Activated T-helper 1 cell treated with anti-CD3 and anti-CD28 coated beads, Interleukin-12 subunit alpha, Interleukin-12 subunit beta, Interleukin-2, Interleukin-4 antibody, amounts not matched to agents 30 ng/mL and 10 ng/mL and 1 ng/mL, durations not matched to agents 14 hours and 24 hours and 36 hours (primary cell): ENCODE measurements at regions not wholly inside any gene's neighbourhood (a gene's known extent, or its start where the extent isn't known, plus 50 kb on each side); places are given as distances from the start of the nearest gene placed in this dataset.
"Not testable (repeated sequence)": the region's sequence is repeated elsewhere in the genome, so short reads cannot be mapped to it uniquely, and the experiment has no call there.

ENCODE experiments used
- DNase-seq: peaks from one replicate; pipeline ENCODE4 v3.0.0; 2021; ENCODE audit warnings: low spot score
- H3K27ac Mint-ChIP-seq: one replicate; pipeline ENCODE4 v1.8.0; 2021; ENCODE audit warnings: mild to moderate bottlenecking, mixed read lengths
- H3K27me3 Mint-ChIP-seq: one replicate; pipeline ENCODE4 v1.8.0; 2022; ENCODE audit warnings: mild to moderate bottlenecking, moderate library complexity, mixed read lengths; ENCODE audit not compliant: insufficient read depth
- H3K36me3 Mint-ChIP-seq: one replicate; pipeline ENCODE4 v1.8.0; 2021; ENCODE audit warnings: low read depth, mixed read lengths
- H3K4me1 Mint-ChIP-seq: one replicate; pipeline ENCODE4 v1.8.0; 2021; ENCODE audit warnings: low read depth, mixed read lengths
- H3K4me3 Mint-ChIP-seq: one replicate; pipeline ENCODE4 v1.8.0; 2021; ENCODE audit warnings: mild to moderate bottlenecking, moderate library complexity, mixed read lengths
- H3K9me3 Mint-ChIP-seq: one replicate; pipeline ENCODE4 v1.8.0; 2021; ENCODE audit warnings: mixed read lengths
- intact Hi-C: fragments of 100-400 bp; cut with micrococcal nuclease; formaldehyde crosslinking; loops from one replicate; pipeline ENCODE4 v1.15.1; 2024

DNA sequence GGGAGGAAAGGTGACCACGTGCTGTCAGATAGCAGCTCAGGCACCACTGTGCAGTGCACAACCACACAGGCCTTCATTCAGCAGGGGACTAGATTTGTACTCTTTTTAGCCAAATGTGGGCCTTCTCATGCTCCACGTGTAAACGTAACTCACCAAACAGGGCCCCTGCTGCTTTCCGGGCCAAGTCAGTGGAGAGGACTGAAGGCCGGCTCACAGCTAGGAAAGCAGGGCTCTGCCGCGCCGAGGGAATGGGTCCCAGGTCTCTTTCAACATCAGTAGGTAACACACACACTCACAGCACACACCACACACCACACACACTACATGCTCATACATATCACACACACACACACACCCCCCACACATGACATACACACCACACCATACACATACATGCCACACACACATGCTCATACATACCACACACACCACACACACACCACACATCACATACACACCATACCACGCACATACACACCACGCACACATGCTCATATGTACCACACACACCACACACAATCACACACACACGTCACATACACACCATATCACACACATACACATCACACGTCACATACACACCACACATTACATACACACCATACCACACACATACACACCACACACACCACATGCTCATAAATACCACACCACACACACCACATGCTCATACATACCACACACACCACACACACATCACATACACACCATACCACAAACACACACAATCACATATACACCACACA, 124.0 kb upstream of the ERG start:
- H3K27ac Mint-ChIP-seq = no peak overlapping the region
- intact Hi-C loops = no loop called here
- peaks cover 3% of the 10 kb centered on the region for H3K9me3 Mint-ChIP-seq
- peaks cover 2% of the 10 kb centered on the region for H3K27me3 Mint-ChIP-seq
- no peak for DNase-seq
- H3K4me3 Mint-ChIP-seq = no peak overlapping the region
- no peaks in the 10 kb centered on the region for H3K36me3 Mint-ChIP-seq
- no peaks in the 10 kb centered on the region for H3K4me1 Mint-ChIP-seq

DNA sequence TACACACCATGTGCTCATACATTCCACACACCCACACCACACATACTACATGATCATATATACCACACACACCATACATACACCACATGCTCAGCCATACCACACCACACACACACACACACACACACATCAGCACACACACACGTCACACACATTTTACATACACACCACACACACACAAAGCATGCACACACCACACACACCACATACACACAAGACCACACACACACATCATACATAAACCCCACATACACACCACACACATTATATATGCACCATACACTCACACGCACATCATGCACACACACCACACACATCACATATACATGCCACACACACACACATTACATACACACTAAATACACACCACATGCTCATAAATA, 124.5 kb upstream of the ERG start:
- Mint-ChIP-seq H3K27me3 (peaks cover 3% of the 10 kb centered on the region), H3K27ac (no peak overlapping the region), H3K4me1 (no peaks in the 10 kb centered on the region), H3K9me3 (no peaks in the 10 kb centered on the region), H3K4me3 (no peak overlapping the region), H3K36me3 (no peaks in the 10 kb centered on the region)
- intact Hi-C loops = no loop called here
- DNase-seq = no peak

DNA sequence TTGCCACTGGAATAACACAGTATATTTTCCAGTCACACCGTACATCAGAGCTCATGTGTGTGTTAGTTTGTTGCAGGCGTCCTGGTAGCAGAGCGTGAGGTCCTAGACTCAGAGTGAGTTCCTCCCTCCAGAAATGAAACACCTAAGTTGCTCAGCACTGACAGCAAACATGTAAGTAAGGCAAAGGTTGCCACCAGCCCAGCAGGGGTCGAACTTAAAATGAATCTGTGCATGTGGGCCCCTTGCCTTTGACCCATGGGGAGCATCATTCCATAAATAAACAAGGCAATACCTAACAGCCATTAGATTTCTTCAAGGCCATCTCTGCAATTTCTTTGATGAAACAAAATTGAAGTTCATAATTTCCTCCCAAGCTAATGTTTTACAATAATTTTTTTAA, 125.3 kb upstream of the ERG start:
- intact Hi-C loops = no loop called here
- no peaks in the 10 kb centered on the region for H3K4me1 Mint-ChIP-seq
- no peak for DNase-seq
- no peak overlapping the region for H3K27ac Mint-ChIP-seq
- H3K4me3 Mint-ChIP-seq = no peak overlapping the region
- peaks cover 3% of the 10 kb centered on the region for H3K27me3 Mint-ChIP-seq
- H3K36me3 Mint-ChIP-seq = no peaks in the 10 kb centered on the region
- H3K9me3 Mint-ChIP-seq = no peaks in the 10 kb centered on the region

DNA sequence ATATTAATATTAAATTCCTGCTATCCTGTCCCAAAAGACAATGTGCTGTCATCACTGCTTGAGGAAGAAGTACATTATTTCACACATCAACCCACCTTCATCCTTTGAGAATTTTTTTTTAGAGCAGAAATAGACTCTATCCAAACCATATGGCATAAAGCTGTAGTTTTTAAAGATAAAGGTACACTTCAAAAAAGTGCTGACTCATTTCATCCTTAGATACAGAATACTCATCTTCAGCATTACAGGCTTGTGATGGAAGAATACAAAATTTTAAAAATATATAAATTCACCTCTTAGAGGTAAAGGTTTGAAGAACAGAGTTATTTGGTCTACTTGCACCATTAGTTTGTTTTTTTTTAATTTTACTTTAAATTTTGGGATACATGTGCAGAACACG, 126.7 kb upstream of the ERG start:
- H3K4me1 Mint-ChIP-seq = no peaks in the 10 kb centered on the region
- no peak for DNase-seq
- no peaks in the 10 kb centered on the region for H3K36me3 Mint-ChIP-seq
- peaks cover 3% of the 10 kb centered on the region for H3K27me3 Mint-ChIP-seq
- no peak overlapping the region for H3K27ac Mint-ChIP-seq
- intact Hi-C loops = no loop called here
- no peak overlapping the region for H3K4me3 Mint-ChIP-seq
- H3K9me3 Mint-ChIP-seq = peaks cover 4% of the 10 kb centered on the region

DNA sequence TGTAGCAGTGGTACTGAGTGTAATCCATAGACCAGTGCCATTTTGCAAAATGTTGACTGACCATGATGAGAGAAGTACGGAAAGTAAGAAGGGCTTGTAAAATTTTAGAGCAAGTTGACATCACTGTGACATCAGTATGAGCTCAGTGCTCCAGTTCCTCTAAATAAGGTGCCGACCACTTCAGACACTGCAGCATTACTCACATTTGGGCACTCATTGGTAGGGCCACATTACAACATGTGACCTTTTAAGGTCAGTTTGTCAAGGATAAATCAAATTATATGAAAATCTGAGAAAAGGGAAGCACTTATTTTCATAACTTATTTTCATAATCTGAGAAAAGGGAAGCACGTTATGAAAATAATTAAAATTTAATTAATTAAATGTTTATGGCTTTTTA, 128.0 kb upstream of the ERG start:
- H3K9me3 Mint-ChIP-seq = peaks cover 4% of the 10 kb centered on the region
- peaks cover 3% of the 10 kb centered on the region for H3K27me3 Mint-ChIP-seq
- no peaks in the 10 kb centered on the region for H3K4me1 Mint-ChIP-seq

DNA sequence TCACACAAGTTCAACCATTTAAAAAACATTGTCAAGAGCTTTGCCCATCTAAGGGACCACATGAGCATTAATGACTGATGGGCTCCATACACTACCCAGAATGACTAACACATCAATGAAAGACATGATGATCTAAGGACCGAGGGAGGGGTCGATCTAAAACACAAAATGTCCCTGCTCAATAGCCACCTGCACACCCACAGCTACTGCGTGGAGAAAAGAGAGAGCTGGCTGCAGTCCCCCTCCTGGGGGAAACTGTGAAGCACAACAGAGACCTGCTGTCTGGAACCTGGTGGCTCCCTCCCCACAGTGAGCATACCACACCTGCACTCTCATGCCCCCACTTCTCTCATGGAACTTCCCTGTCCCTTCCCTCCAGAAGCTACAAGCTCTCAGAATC, 130.1 kb upstream of the ERG start:
- Mint-ChIP-seq H3K27ac (no peak overlapping the region), H3K9me3 (peaks cover 7% of the 10 kb centered on the region), H3K4me3 (no peak overlapping the region), H3K36me3 (no peaks in the 10 kb centered on the region), H3K27me3 (peaks cover 3% of the 10 kb centered on the region), H3K4me1 (no peaks in the 10 kb centered on the region)
- no peak for DNase-seq
- intact Hi-C loops = no loop called here

More for the DNA sequence above, 128.0 kb upstream of the ERG start:
- no peak for DNase-seq
- H3K27ac Mint-ChIP-seq = no peak overlapping the region
- H3K4me3 Mint-ChIP-seq = no peak overlapping the region
- intact Hi-C loops = no loop called here
- no peaks in the 10 kb centered on the region for H3K36me3 Mint-ChIP-seq

DNA sequence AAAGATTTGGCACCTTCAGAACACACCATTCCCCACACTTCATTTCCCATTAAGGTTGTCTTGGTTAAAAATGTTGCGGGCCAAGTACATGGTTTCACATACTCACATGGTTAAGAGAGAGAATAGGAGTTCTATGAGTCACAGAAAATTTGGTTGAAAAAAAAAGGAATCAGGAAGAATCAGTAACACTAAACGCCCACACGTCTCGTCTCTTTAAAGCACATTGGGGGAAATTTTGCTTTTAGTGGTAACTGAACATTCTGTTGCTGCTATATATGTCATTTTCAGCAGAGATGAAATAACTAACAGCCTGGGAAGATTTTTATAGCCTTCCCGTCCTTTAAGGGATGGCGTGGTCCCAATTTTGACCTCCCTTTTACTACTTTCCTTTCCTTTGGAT, 132.9 kb upstream of the ERG start:
- no peak for DNase-seq
- no peak overlapping the region for H3K27ac Mint-ChIP-seq
- H3K36me3 Mint-ChIP-seq = no peaks in the 10 kb centered on the region
- peaks cover 3% of the 10 kb centered on the region for H3K27me3 Mint-ChIP-seq
- intact Hi-C loops = no loop called here
- H3K4me3 Mint-ChIP-seq = no peak overlapping the region
- peaks cover 23% of the 10 kb centered on the region for H3K9me3 Mint-ChIP-seq
- no peaks in the 10 kb centered on the region for H3K4me1 Mint-ChIP-seq

DNA sequence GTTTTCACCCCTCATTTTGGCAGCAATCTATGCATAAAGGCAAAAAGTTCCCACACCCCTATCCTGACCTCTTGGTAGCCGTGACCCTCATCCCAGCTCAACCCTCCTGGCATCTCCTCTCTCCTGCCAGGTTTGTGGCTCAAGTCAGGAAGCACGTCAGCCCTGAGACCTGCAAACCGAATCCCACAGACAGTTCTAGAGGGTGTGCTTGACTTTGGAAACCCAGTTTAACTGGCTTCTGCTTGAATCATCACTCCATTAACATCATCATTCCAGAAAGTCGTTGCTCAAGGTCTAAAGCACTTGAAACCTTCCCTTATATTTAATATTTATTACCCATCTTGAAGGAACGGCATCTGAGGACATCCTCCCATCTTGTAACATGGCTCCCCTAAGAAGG, 133.4 kb upstream of the ERG start:
- Mint-ChIP-seq H3K27me3 (peaks cover 3% of the 10 kb centered on the region), H3K27ac (no peak overlapping the region), H3K36me3 (no peaks in the 10 kb centered on the region), H3K4me1 (no peaks in the 10 kb centered on the region), H3K9me3 (peaks cover 23% of the 10 kb centered on the region), H3K4me3 (no peak overlapping the region)
- no peak for DNase-seq
- intact Hi-C loops = no loop called here

DNA sequence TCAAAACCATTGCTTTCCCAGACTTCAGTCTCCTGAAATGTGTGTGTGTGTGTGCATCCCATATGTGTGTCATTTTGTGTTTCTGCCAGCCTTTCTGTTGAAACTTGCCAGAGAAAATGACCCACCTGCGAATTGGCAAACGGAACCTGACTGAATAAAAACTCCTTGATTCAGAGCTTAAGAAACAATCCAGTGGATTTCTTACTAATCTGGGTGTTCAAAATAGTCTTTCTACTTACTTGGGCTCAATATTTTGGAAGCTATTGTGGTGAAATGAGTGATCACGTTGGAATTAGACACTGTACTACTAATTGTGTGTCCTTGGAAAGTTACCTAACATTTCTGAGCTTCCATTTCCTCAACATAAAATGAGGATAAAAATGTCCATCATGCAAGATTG, 138.9 kb upstream of the ERG start:
- Mint-ChIP-seq H3K4me1 (no peaks in the 10 kb centered on the region), H3K36me3 (peaks cover 3% of the 10 kb centered on the region), H3K9me3 (peaks cover 36% of the 10 kb centered on the region), H3K27me3 (no peaks in the 10 kb centered on the region), H3K27ac (no peak overlapping the region), H3K4me3 (no peak overlapping the region)
- intact Hi-C loops = no loop called here
- DNase-seq = no peak

DNA sequence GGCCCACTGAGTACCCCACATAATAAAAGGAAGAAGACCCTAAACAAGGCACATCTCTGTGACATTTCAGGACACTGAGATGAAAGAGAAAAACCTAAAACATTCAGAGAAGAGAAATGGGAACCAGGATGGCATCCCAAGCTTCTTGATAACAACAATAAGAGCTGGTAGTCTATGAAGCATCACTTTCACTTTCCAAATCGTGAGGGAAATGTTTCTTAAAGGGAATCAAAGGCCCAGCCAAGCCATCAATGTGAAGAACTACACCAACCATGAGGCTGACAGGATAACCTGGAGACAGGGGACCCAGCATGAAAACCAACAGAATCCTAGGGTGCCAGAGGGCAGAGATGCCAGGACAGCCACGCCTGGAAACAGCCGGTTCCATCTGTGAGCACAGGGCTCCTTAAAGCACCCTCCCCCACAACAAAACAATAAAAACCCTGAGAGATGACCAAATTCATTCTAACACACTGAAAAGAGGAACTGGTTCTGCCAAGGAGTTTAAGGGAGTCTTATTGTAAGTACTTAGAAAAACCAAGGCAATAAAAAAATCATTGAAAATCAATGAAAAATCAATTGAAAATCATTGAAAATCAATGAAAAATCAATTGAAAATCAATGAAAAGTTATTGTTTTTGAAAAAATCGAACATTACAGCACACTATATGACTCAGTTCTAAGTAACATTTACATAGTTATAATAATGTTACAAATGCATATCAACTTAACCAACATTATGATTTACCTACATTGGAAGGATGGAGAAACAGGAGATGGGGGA, 141.5 kb upstream of the ERG start:
- Mint-ChIP-seq H3K4me3 (no peak overlapping the region), H3K27ac (peak overlapping the region; percentile 9), H3K9me3 (peaks cover 27% of the 10 kb centered on the region), H3K4me1 (no peaks in the 10 kb centered on the region), H3K27me3 (no peaks in the 10 kb centered on the region), H3K36me3 (peaks cover 3% of the 10 kb centered on the region)
- DNase-seq = no peak
- intact Hi-C loops = no loop called here

DNA sequence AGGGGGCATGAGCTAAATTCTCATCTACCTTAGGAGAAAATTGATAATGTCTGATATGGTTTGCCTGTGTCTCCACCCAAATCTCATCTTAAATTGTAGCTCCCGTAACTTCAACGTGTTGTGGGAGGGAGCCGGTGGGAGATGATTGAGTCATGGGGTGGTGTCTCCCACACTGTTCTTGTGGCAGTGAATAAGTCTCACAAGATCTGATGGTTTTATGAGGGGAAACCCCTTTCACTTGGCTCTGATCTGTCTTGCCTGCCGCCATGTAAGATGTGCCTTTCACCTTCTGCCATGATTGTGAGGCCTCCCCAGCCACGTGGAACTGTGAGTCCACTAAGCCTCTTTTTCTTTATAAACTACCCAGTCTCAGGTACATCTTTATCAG, 142.1 kb upstream of the ERG start:
- intact Hi-C loops, DNase-seq, H3K4me1 Mint-ChIP-seq, H3K27ac Mint-ChIP-seq, H3K36me3 Mint-ChIP-seq, H3K4me3 Mint-ChIP-seq, H3K27me3 Mint-ChIP-seq: not testable (repeated sequence)
- peaks cover 21% of the 10 kb centered on the region for H3K9me3 Mint-ChIP-seq

DNA sequence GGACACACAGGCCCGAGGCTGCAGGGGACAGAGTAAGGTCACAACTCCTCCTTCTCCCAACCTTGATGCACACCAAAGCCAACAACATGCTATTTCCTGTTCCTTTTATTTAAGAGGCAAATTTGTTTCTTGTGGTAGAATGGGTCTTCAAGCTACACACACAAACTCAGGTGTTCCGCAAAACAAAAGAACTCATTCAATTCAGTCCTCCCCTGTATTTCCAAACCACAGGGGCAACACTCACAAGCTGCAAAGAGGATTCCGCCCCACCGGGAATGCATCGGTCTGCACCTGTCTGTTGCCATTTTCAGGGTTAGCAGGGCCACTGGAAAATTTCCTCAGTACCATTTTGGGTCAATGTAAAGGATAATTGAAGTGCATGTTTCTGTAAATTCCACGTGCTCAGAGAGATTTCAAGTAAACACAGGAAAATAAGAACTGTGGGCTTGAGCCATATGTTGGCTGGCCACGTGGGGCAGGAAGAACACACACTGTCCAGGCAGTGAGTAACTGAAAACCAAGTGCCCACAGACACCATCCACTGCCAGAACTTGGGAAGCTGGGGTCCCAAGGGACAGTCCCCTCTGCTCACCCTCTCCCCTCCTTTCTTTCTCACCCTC, 145.2 kb upstream of the ERG start:
- H3K4me1 Mint-ChIP-seq = no peaks in the 10 kb centered on the region
- peaks cover 7% of the 10 kb centered on the region for H3K27me3 Mint-ChIP-seq
- DNase-seq = no peak
- peaks cover 3% of the 10 kb centered on the region for H3K36me3 Mint-ChIP-seq
- intact Hi-C loops = no loop called here
- no peak overlapping the region for H3K4me3 Mint-ChIP-seq
- no peak overlapping the region for H3K27ac Mint-ChIP-seq
- H3K9me3 Mint-ChIP-seq = peaks cover 12% of the 10 kb centered on the region

DNA sequence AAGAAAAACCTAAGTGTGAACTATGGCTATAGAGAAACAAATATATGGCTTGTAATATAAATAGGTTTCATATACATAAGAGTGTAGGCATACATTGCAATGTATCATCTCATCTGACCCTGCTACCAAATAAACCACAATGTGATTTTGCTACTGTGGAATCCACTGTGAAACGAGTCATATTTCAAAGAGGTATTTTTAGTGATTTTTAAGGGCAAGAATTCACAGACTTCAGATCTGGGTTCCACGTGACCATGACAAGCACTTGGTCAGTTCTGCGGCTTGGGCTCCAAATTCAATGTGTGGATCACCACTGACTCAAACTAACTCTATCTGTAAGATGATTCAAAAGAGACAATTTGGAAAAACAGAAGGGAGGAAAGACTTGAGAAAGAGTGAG, 147.0 kb upstream of the ERG start:
- peaks cover 9% of the 10 kb centered on the region for H3K9me3 Mint-ChIP-seq
- no peak overlapping the region for H3K4me3 Mint-ChIP-seq
- H3K36me3 Mint-ChIP-seq = peaks cover 3% of the 10 kb centered on the region
- H3K27ac Mint-ChIP-seq = no peak overlapping the region
- no peak for DNase-seq
- peaks cover 7% of the 10 kb centered on the region for H3K27me3 Mint-ChIP-seq
- H3K4me1 Mint-ChIP-seq = no peaks in the 10 kb centered on the region
- intact Hi-C loops = no loop called here
